ENCODE measurements at regions not wholly inside any gene's neighbourhood (a gene's known extent, or its start where the extent isn't known, plus 50 kb on each side); places are given as distances from the start of the nearest gene placed in this dataset.

- no peak for TF ChIP-seq CTCF (IDR thresholded peaks at IDR 0.05)
- no peak for TF ChIP-seq POLR2A (IDR thresholded peaks at IDR 0.05)
Measured at GRCh38 chr3:18886331-18886730, 262.0 kb upstream of the KCNH8 start.

Measured in adrenal gland (tissue), 5 donors.